Sigmoid colon (tissue), 6 donors: ENCODE measurements at regions not wholly inside any gene's neighbourhood (a gene's known extent, or its start where the extent isn't known, plus 50 kb on each side); places are given as distances from the start of the nearest gene placed in this dataset.
A peak's percentile ranks its signal among the peaks of the same experiment; 100 is the strongest.

ENCODE experiments used
- DNase-seq: peaks from one replicate; pipeline ENCODE4 v3.0.0-alpha.2; 2019
- H3K27ac ChIP-seq, 4 donors: fragments of 200-600 bp; sonication (generic); one replicate each; pipeline ENCODE4 v1.5.1; 2016 to 2019; ENCODE audit warnings: mild to moderate bottlenecking in 1 of 4
- H3K27me3 ChIP-seq, 3 donors: fragments of 200-600 bp; sonication (generic); one replicate each; pipeline ENCODE4 v1.5.1; 2019; ENCODE audit warnings: mild to moderate bottlenecking in 1 of 3
- H3K36me3 ChIP-seq, 4 donors: fragments of 200-600 bp; sonication (generic); one replicate each; pipeline ENCODE4 v1.5.1; 2016 to 2019
- H3K4me1 ChIP-seq, 4 donors: fragments of 200-600 bp; sonication (generic); one replicate each; pipeline ENCODE4 v1.5.1; 2017 to 2019
- H3K4me3 ChIP-seq, 4 donors: fragments of 200-600 bp; sonication (generic); one replicate each; pipeline ENCODE4 v1.5.1; 2017 to 2019; ENCODE audit warnings: mild to moderate bottlenecking in 2 of 4, moderate library complexity in 1 of 4
- H3K9me3 ChIP-seq, 4 donors: fragments of 200-600 bp in 3 of 4; sonication (generic) in 3 of 4; one replicate each; pipeline versions ENCODE4 v1.5.1 to v1.6.1; 2013 to 2019
- EP300 ChIP-seq, 4 donors: sonication (generic); formaldehyde crosslinking; IDR thresholded peaks; one replicate each; pipeline ENCODE4 v1.6.1; 2017; ENCODE audit warnings: antibody characterized with exemption in 4 of 4
- POLR2A ChIP-seq, 2 donors: fragments of 450-650 bp; IDR thresholded peaks; one replicate each; pipeline ENCODE4 v1.6.1; 2016; ENCODE audit warnings: antibody characterized with exemption in 2 of 2, mild to moderate bottlenecking in 2 of 2, moderate library complexity in 2 of 2
- POLR2AphosphoS5 ChIP-seq, 4 donors: sonication (generic); formaldehyde crosslinking; IDR thresholded peaks; one replicate each; pipeline ENCODE4 v1.6.1; 2017; ENCODE audit warnings: antibody characterized with exemption in 4 of 4
- WGBS, 2 donors: extraction: QIAGEN DNeasy Blood & Tissue Kit; methylation state at CpG; one replicate each; pipeline ENCODE4 v1.1.7; 2013; 5-methylcytosine and 5-hydroxymethylcytosine counted together
- intact Hi-C: fragments of 100-400 bp; cut with DNase I; formaldehyde crosslinking; loops from one replicate; pipeline ENCODE4 v1.15.1; 2023
- TF ChIP-seq, protein P1 (sequence below), 4 experiments: fragments of 450-650 bp in 3 of 4; fragments of 200-600 bp in 1 of 4; IDR thresholded peaks; one replicate each; pipeline ENCODE4 v1.5.1; 2016 to 2019; ENCODE audit warnings: antibody characterized with exemption in 4 of 4, mild to moderate bottlenecking in 3 of 4, moderate library complexity in 2 of 4
- donor health status: healthy with polysubstance abuse.
- donor health status: healthy.

DNA sequence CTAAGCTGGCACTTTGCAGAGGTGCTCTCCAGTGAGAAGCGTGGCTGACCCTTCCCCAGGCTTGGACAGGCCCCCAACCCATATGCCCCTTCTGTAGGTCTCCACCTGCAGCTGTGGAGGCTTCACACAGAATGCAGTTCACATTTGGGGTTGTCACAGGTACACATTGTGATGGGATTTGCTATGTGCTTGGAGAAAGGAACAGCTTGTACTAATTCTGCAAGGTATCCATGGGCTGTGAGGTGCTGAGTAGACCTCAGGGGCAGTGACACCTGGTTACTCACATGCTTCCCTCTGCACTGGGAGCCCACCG, 188.9 kb downstream of the CXCL12 start:
- H3K9me3 ChIP-seq, result no peaks in the 10 kb centered on the region
- WGBS, 2 donors, result 53 to 76% methylated on average over 2 of the region's 2 CpGs
- peaks cover 0 to 37% (median 20%) of the 10 kb centered on the region in 4 donors for H3K4me1 ChIP-seq
- TF ChIP-seq POLR2AphosphoS5 (IDR thresholded peaks at IDR 0.05), result no peak
- no peak overlapping the region for H3K4me3 ChIP-seq
- no peak for DNase-seq
- H3K27ac ChIP-seq, result peak overlapping the region in 2 of 4 donors; percentile 47 to 66
- H3K36me3 ChIP-seq, result no peaks in the 10 kb centered on the region
- intact Hi-C loops, result no loop called here
- no peaks in the 10 kb centered on the region for H3K27me3 ChIP-seq

DNA sequence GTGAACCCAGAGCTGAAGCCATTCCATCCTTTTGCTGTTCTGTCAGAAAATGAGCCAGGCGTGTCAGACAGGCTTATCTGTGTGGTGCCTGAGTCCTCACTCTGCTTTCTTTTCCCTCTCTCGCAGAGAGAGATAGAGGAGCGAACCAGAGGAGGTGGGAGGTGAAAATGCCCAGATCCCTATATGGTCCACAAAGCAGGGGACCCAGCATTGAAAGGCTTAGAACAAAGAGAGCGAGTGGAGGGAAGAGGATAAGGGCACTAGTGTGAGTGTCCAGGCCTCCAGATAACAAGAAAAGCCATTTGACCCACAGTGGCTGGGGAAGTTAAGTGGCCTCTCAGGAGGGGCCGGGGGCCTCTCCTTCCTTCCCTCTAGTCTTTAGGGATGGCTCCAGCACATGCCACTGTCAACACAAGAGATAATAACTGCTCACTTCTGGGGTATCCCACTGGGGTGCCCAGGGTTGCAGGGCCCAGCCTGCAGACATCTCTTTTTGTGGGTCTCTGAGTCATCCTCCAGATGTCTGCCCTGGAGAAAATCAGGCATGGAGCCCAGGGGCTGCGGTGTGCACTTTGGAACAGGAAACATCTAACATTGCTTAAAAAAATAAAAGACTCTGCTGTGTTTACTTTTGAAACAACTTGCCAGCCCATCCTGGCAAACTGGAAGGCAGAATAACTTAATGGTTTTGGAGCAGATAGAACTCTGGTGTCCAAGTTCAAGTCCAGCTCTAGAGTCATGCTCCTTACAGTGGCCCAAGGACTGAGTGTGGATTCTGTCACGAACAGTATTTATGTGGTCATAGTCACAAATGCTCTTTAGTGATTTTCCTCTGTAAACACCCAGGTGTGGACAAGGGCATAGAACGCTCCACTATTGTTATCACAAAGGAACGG, 189.5 kb downstream of the CXCL12 start:
- Histone ChIP-seq H3K36me3 (no peaks in the 10 kb centered on the region), H3K27ac (peak overlapping the region in 3 of 4 donors; percentile 7 to 66 (median 47)), H3K4me1 (peaks cover 0 to 37% (median 20%) of the 10 kb centered on the region in 4 donors), H3K4me3 (no peak overlapping the region), H3K9me3 (no peaks in the 10 kb centered on the region), H3K27me3 (no peaks in the 10 kb centered on the region)
- intact Hi-C loops, result no loop called here
- TF ChIP-seq EP300 (IDR thresholded peaks at IDR 0.05) (no peak), POLR2AphosphoS5 (IDR thresholded peaks at IDR 0.05) (peak in 3 of 4 donors; percentile 51 to 62 (median 57))
- TF ChIP-seq, protein P1, sequence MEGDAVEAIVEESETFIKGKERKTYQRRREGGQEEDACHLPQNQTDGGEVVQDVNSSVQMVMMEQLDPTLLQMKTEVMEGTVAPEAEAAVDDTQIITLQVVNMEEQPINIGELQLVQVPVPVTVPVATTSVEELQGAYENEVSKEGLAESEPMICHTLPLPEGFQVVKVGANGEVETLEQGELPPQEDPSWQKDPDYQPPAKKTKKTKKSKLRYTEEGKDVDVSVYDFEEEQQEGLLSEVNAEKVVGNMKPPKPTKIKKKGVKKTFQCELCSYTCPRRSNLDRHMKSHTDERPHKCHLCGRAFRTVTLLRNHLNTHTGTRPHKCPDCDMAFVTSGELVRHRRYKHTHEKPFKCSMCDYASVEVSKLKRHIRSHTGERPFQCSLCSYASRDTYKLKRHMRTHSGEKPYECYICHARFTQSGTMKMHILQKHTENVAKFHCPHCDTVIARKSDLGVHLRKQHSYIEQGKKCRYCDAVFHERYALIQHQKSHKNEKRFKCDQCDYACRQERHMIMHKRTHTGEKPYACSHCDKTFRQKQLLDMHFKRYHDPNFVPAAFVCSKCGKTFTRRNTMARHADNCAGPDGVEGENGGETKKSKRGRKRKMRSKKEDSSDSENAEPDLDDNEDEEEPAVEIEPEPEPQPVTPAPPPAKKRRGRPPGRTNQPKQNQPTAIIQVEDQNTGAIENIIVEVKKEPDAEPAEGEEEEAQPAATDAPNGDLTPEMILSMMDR (IDR thresholded peaks at IDR 0.05), result no peak
- peak; percentile 83 for DNase-seq
- 47 to 58% methylated on average over 9 of the region's 9 CpGs for WGBS, 2 donors

DNA sequence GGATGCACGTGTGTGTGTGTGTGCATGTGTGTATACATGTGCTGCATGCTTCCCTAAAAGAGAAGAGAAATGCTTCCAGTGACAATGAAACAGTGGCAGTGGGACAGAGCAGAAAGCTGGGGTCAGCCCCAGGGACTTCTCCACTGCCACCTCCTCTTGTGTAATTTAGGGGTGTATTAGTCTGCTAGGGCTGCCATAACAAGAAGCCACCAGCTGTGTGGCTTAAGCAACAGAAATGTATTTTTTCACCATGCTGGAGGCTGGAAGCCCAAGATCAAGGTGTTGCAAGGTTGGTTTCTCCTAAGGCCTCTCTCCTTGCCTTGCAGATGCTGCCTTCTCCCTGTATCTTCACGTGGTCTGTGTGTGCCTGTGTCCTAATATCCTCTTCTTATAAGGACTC, 190.5 kb downstream of the CXCL12 start:
- H3K9me3 ChIP-seq, result no peaks in the 10 kb centered on the region
- H3K4me1 ChIP-seq, result peaks cover 0 to 37% (median 20%) of the 10 kb centered on the region in 4 donors
- intact Hi-C loops, result no loop called here
- H3K4me3 ChIP-seq, result no peak overlapping the region
- no peak overlapping the region for H3K27ac ChIP-seq
- TF ChIP-seq POLR2AphosphoS5 (IDR thresholded peaks at IDR 0.05) (no peak), POLR2A (IDR thresholded peaks at IDR 0.05) (no peak)
- no peak for DNase-seq
- 86 to 90% methylated on average over 2 of the region's 2 CpGs for WGBS, 2 donors
- H3K36me3 ChIP-seq, result no peaks in the 10 kb centered on the region
- H3K27me3 ChIP-seq, result no peaks in the 10 kb centered on the region

DNA sequence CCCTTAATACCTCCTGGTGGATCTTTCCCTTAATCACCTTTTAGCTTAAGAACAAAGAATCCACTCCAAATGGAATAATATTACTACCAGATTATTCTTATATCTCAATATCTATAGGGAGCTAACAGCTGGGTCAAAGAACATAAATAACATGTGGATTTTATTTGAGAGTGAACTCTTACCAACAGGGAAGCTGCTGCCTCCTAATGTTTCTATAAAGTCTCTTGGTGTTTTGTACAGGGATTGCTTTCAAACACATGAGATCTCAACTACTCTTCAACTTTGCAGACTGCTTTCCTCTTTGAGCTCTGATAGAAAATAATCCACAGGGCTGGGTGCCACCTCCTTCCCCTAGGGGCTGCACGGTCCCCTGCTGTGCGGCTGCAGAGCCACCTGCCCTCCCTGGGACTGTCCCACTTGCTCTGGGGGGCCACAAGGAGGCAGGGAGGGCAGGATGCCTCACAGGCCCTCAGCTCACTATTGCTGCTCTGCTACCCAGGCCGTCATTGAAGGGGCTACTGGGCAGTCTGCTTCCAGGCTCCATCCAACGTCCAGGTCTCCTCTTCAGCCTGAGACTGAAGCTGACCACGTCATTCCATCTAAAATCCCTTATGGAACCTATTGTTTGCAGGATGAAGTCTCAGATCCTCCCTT, 191.2 kb downstream of the CXCL12 start:
- no peak for DNase-seq
- Histone ChIP-seq H3K4me3 (no peak overlapping the region), H3K27me3 (no peaks in the 10 kb centered on the region), H3K4me1 (peaks cover 0 to 37% (median 20%) of the 10 kb centered on the region in 4 donors), H3K27ac (no peak overlapping the region), H3K9me3 (no peaks in the 10 kb centered on the region), H3K36me3 (no peaks in the 10 kb centered on the region)
- intact Hi-C loops, result no loop called here
- 87 to 90% methylated on average over 5 of the region's 5 CpGs for WGBS, 2 donors
- no peak for TF ChIP-seq POLR2A (IDR thresholded peaks at IDR 0.05)
- TF ChIP-seq EP300 (IDR thresholded peaks at IDR 0.05), result no peak
- TF ChIP-seq POLR2AphosphoS5 (IDR thresholded peaks at IDR 0.05), result no peak
- TF ChIP-seq, protein P1 (IDR thresholded peaks at IDR 0.05), result no peak

DNA sequence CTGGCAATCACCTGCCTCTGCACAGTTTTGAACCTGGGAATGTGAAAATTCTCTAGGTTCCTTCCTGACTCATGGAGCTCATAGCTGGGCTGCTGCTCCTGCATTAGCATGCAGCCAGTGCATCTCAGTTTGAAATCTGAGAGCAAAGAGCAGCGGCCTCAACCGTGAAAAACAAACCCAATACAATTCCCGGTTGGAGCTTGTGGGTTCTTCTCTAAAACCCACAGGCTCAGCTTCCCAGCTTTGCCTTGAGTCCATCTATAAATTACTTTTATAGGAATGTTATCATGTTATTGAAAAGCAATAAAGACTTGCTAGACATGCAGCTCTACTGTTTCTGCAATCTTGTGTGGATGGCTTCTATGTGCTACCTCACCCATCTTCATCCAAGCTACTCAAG, 191.7 kb downstream of the CXCL12 start:
- TF ChIP-seq POLR2AphosphoS5 (IDR thresholded peaks at IDR 0.05) (no peak), POLR2A (IDR thresholded peaks at IDR 0.05) (no peak)
- H3K4me1 ChIP-seq, result peaks cover 0 to 37% (median 20%) of the 10 kb centered on the region in 4 donors
- intact Hi-C loops, result no loop called here
- no peak overlapping the region for H3K27ac ChIP-seq
- H3K4me3 ChIP-seq, result no peak overlapping the region
- H3K27me3 ChIP-seq, result no peaks in the 10 kb centered on the region
- 88 to 90% methylated on average over 3 of the region's 3 CpGs for WGBS, 2 donors
- no peak for DNase-seq
- H3K36me3 ChIP-seq, result no peaks in the 10 kb centered on the region
- no peaks in the 10 kb centered on the region for H3K9me3 ChIP-seq

DNA sequence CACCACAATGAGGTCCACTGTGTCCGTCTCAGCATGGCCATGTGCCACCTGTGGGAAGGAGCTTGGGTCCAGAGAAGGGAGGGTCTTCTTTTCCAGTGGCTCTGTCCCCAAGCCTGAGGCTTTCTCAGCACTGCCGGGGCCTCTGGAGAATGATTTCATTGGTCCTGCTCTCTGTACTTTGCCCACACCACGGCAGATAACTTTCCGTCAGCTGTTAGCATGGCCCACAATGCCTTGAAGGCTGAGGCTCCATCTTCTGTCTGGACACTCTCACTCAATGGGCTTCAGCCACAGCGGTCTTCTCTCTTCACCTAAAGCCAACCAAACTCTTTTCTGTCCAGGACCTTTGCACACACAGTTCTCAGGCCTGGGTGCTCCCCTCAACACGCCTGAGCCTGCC, 192.5 kb downstream of the CXCL12 start:
- DNase-seq, result no peak
- Histone ChIP-seq H3K27ac (no peak overlapping the region), H3K4me3 (no peak overlapping the region), H3K36me3 (no peaks in the 10 kb centered on the region), H3K9me3 (no peaks in the 10 kb centered on the region), H3K27me3 (no peaks in the 10 kb centered on the region), H3K4me1 (peaks cover 0 to 37% (median 20%) of the 10 kb centered on the region in 4 donors)
- no peak for TF ChIP-seq POLR2A (IDR thresholded peaks at IDR 0.05)
- intact Hi-C loops, result no loop called here
- WGBS, 2 donors, result 75 to 89% methylated on average over 6 of the region's 6 CpGs
